Naive B cell (primary cell): ENCODE measurements at regions not wholly inside any gene's neighbourhood (a gene's known extent, or its start where the extent isn't known, plus 50 kb on each side); places are given as distances from the start of the nearest gene placed in this dataset.

ENCODE experiments used
- ATAC-seq, 2 donors: fragments of 150-1000 bp; cut with Tn5 transposase; 2 replicates each; pipeline ENCODE4 v1.10.0; 2021; ENCODE audit warnings: low read depth in 2 of 2, mild to moderate bottlenecking in 2 of 2, moderate library complexity in 2 of 2
- DNase-seq: peaks from one replicate; pipeline ENCODE4 v3.0.0; 2022
- H3K27ac Mint-ChIP-seq, 6 donors: one replicate each; pipeline ENCODE4 v1.8.0; 2020 to 2022; ENCODE audit warnings: mild to moderate bottlenecking in 6 of 6, mixed read lengths in 6 of 6, moderate library complexity in 5 of 6, inconsistent platforms in 2 of 6
- H3K27me3 Mint-ChIP-seq, 3 donors: one replicate each; pipeline ENCODE4 v1.8.0; 2021 to 2022; ENCODE audit warnings: mixed read lengths in 3 of 3, mild to moderate bottlenecking in 1 of 3
- H3K36me3 Mint-ChIP-seq, 2 donors: one replicate each; pipeline ENCODE4 v1.8.0; 2020 to 2022; ENCODE audit warnings: mixed read lengths in 2 of 2, inconsistent platforms in 1 of 2, mild to moderate bottlenecking in 1 of 2
- H3K4me1 Mint-ChIP-seq, 3 donors: one replicate each; pipeline ENCODE4 v1.8.0; 2020 to 2022; ENCODE audit warnings: mixed read lengths in 3 of 3, inconsistent platforms in 1 of 3, mild to moderate bottlenecking in 1 of 3, moderate library complexity in 1 of 3
- H3K4me3 Mint-ChIP-seq, 8 donors: one replicate each; pipeline ENCODE4 v1.8.0; 2020 to 2022; ENCODE audit warnings: mild to moderate bottlenecking in 8 of 8, mixed read lengths in 8 of 8, moderate library complexity in 8 of 8, inconsistent platforms in 2 of 8
- H3K9me3 Mint-ChIP-seq, 7 donors: one replicate each; pipeline ENCODE4 v1.8.0; 2020 to 2022; ENCODE audit warnings: mixed read lengths in 7 of 7, mild to moderate bottlenecking in 5 of 7, inconsistent platforms in 2 of 7, moderate library complexity in 1 of 7

- Mint-ChIP-seq H3K4me3 (no peak overlapping the region), H3K9me3 (peaks cover 3 to 14% (median 6%) of the 10 kb centered on the region in 7 donors), H3K4me1 (no peaks in the 10 kb centered on the region), H3K27ac (no peak overlapping the region), H3K27me3 (peaks cover 0 to 17% (median 0%) of the 10 kb centered on the region in 3 donors), H3K36me3 (no peaks in the 10 kb centered on the region)
- no peak for ATAC-seq
- DNase-seq = no peak
These were observed 100.1 kb upstream of the OSR1 start for GRCh38 chr2:19458427-19459003.

GRCh38 chr2:19457809-19458208 lies 99.4 kb upstream of the OSR1 start:
- Mint-ChIP-seq H3K9me3 (peaks cover 3 to 21% (median 6%) of the 10 kb centered on the region in 7 donors), H3K36me3 (no peaks in the 10 kb centered on the region), H3K27ac (no peak overlapping the region), H3K4me3 (no peak overlapping the region), H3K27me3 (peaks cover 0 to 16% (median 0%) of the 10 kb centered on the region in 3 donors), H3K4me1 (no peaks in the 10 kb centered on the region)
- DNase-seq = no peak
- no peak for ATAC-seq

- Mint-ChIP-seq H3K4me1 (no peaks in the 10 kb centered on the region), H3K27me3 (peaks cover 0 to 9% (median 0%) of the 10 kb centered on the region in 3 donors), H3K9me3 (peaks cover 3 to 23% (median 6%) of the 10 kb centered on the region in 7 donors), H3K36me3 (no peaks in the 10 kb centered on the region), H3K27ac (no peak overlapping the region), H3K4me3 (no peak overlapping the region)
- DNase-seq (no peak), ATAC-seq (no peak)
These were observed 98.4 kb upstream of the OSR1 start for GRCh38 chr2:19456705-19457309.

- DNase-seq = no peak
- H3K36me3 Mint-ChIP-seq = no peaks in the 10 kb centered on the region
- ATAC-seq = no peak
- peaks cover 0 to 6% (median 5%) of the 10 kb centered on the region in 3 donors for H3K27me3 Mint-ChIP-seq
- H3K9me3 Mint-ChIP-seq = peaks cover 3 to 28% (median 6%) of the 10 kb centered on the region in 7 donors
- no peak overlapping the region for H3K27ac Mint-ChIP-seq
- H3K4me1 Mint-ChIP-seq = no peaks in the 10 kb centered on the region
- H3K4me3 Mint-ChIP-seq = no peak overlapping the region
These were observed 95.7 kb upstream of the OSR1 start for GRCh38 chr2:19454125-19454524.

- Mint-ChIP-seq H3K27ac (no peak overlapping the region), H3K27me3 (peaks cover 0 to 14% (median 7%) of the 10 kb centered on the region in 3 donors), H3K4me3 (no peak overlapping the region), H3K4me1 (no peaks in the 10 kb centered on the region), H3K9me3 (peaks cover 0 to 15% (median 5%) of the 10 kb centered on the region in 7 donors), H3K36me3 (no peaks in the 10 kb centered on the region)
- DNase-seq (no peak), ATAC-seq (no peak)
These were observed 84.3 kb upstream of the OSR1 start for GRCh38 chr2:19442731-19443130.

GRCh38 chr2:19439081-19439480 lies 80.7 kb upstream of the OSR1 start:
- Mint-ChIP-seq H3K4me3 (no peak overlapping the region), H3K4me1 (no peaks in the 10 kb centered on the region), H3K27ac (no peak overlapping the region), H3K36me3 (no peaks in the 10 kb centered on the region), H3K27me3 (peaks cover 10 to 25% (median 14%) of the 10 kb centered on the region in 3 donors), H3K9me3 (peaks cover 0 to 9% (median 0%) of the 10 kb centered on the region in 7 donors)
- DNase-seq (no peak), ATAC-seq (no peak)

- ATAC-seq (no peak), DNase-seq (no peak)
- no peaks in the 10 kb centered on the region for H3K4me1 Mint-ChIP-seq
- peaks cover 10 to 25% (median 11%) of the 10 kb centered on the region in 3 donors for H3K27me3 Mint-ChIP-seq
- no peak overlapping the region for H3K4me3 Mint-ChIP-seq
- H3K9me3 Mint-ChIP-seq = peaks cover 0 to 2% (median 0%) of the 10 kb centered on the region in 7 donors
- H3K36me3 Mint-ChIP-seq = no peaks in the 10 kb centered on the region
- H3K27ac Mint-ChIP-seq = no peak overlapping the region
These were observed 77.4 kb upstream of the OSR1 start for GRCh38 chr2:19435815-19436214.

GRCh38 chr2:19434413-19434812 lies 76.0 kb upstream of the OSR1 start:
- Mint-ChIP-seq H3K27me3 (peaks cover 10 to 25% (median 11%) of the 10 kb centered on the region in 3 donors), H3K4me1 (no peaks in the 10 kb centered on the region), H3K36me3 (no peaks in the 10 kb centered on the region), H3K9me3 (peaks cover 0 to 2% (median 0%) of the 10 kb centered on the region in 7 donors), H3K27ac (no peak overlapping the region), H3K4me3 (no peak overlapping the region)
- no peak for DNase-seq
- ATAC-seq = no peak

GRCh38 chr2:19426941-19427340 lies 68.5 kb upstream of the OSR1 start:
- DNase-seq (no peak), ATAC-seq (no peak)
- H3K4me1 Mint-ChIP-seq = no peaks in the 10 kb centered on the region
- no peaks in the 10 kb centered on the region for H3K36me3 Mint-ChIP-seq
- H3K9me3 Mint-ChIP-seq = no peaks in the 10 kb centered on the region
- H3K27ac Mint-ChIP-seq = no peak overlapping the region
- no peak overlapping the region for H3K4me3 Mint-ChIP-seq
- H3K27me3 Mint-ChIP-seq = peaks cover 5 to 23% (median 9%) of the 10 kb centered on the region in 3 donors

GRCh38 chr2:19426144-19426543 lies 67.7 kb upstream of the OSR1 start:
- no peak overlapping the region for H3K4me3 Mint-ChIP-seq
- H3K27ac Mint-ChIP-seq = no peak overlapping the region
- ATAC-seq (no peak), DNase-seq (no peak)
- no peaks in the 10 kb centered on the region for H3K36me3 Mint-ChIP-seq
- H3K27me3 Mint-ChIP-seq = peaks cover 5 to 23% (median 9%) of the 10 kb centered on the region in 3 donors
- no peaks in the 10 kb centered on the region for H3K9me3 Mint-ChIP-seq
- no peaks in the 10 kb centered on the region for H3K4me1 Mint-ChIP-seq

- Mint-ChIP-seq H3K27me3 (peaks cover 5 to 23% (median 9%) of the 10 kb centered on the region in 3 donors), H3K4me3 (no peak overlapping the region), H3K27ac (no peak overlapping the region), H3K9me3 (no peaks in the 10 kb centered on the region), H3K36me3 (no peaks in the 10 kb centered on the region), H3K4me1 (no peaks in the 10 kb centered on the region)
- no peak for ATAC-seq
- no peak for DNase-seq
These were observed 67.0 kb upstream of the OSR1 start for GRCh38 chr2:19425419-19425818.

GRCh38 chr2:19419211-19419880 lies 60.9 kb upstream of the OSR1 start:
- H3K27ac Mint-ChIP-seq = no peak overlapping the region
- H3K9me3 Mint-ChIP-seq = peaks cover 0 to 4% (median 0%) of the 10 kb centered on the region in 7 donors
- peaks cover 0 to 16% (median 8%) of the 10 kb centered on the region in 3 donors for H3K27me3 Mint-ChIP-seq
- no peak for DNase-seq
- H3K4me3 Mint-ChIP-seq = no peak overlapping the region
- no peaks in the 10 kb centered on the region for H3K4me1 Mint-ChIP-seq
- H3K36me3 Mint-ChIP-seq = no peaks in the 10 kb centered on the region
- no peak for ATAC-seq

GRCh38 chr2:19416784-19417684 lies 58.6 kb upstream of the OSR1 start:
- ATAC-seq (no peak), DNase-seq (no peak)
- peaks cover 0 to 16% (median 8%) of the 10 kb centered on the region in 3 donors for H3K27me3 Mint-ChIP-seq
- H3K4me1 Mint-ChIP-seq = no peaks in the 10 kb centered on the region
- no peak overlapping the region for H3K27ac Mint-ChIP-seq
- H3K4me3 Mint-ChIP-seq = no peak overlapping the region
- H3K36me3 Mint-ChIP-seq = no peaks in the 10 kb centered on the region
- H3K9me3 Mint-ChIP-seq = peaks cover 0 to 13% (median 5%) of the 10 kb centered on the region in 7 donors
